Activated CD4-positive, alpha-beta memory T cell treated with anti-CD3 and anti-CD28 coated beads, Interleukin-2, amount 10 ng/mL, durations not matched to agents 7 days and 5 days (primary cell): ENCODE measurements at regions not wholly inside any gene's neighbourhood (a gene's known extent, or its start where the extent isn't known, plus 50 kb on each side); places are given as distances from the start of the nearest gene placed in this dataset.

Source experiments
- CTCF ChIA-PET: fragments of 350-600 bp; sonication (Branson Sonifier 250); formaldehyde crosslinking; loops from one replicate; lab custom pipeline; 2021; ENCODE audit warnings: antibody characterized with exemption, inconsistent platforms; lab: Charles Lee
- POLR2A ChIA-PET: fragments of 350-600 bp; sonication (Branson Sonifier 250); formaldehyde crosslinking; loops from one replicate; lab custom pipeline; 2021; ENCODE audit warnings: antibody characterized with exemption; lab: Charles Lee
- DNase-seq: peaks from one replicate; pipeline ENCODE4 v3.0.0-alpha.2; 2020
- H3K27ac Mint-ChIP-seq: one replicate; pipeline ENCODE4 v1.8.0; 2021; ENCODE audit warnings: mild to moderate bottlenecking, mixed read lengths
- H3K27me3 Mint-ChIP-seq: one replicate; pipeline ENCODE4 v1.8.0; 2021; ENCODE audit warnings: mixed read lengths
- H3K36me3 Mint-ChIP-seq: one replicate; pipeline ENCODE4 v1.8.0; 2021; ENCODE audit warnings: low read depth, mixed read lengths
- H3K4me1 Mint-ChIP-seq: one replicate; pipeline ENCODE4 v1.8.0; 2021; ENCODE audit warnings: mixed read lengths
- H3K4me3 Mint-ChIP-seq: one replicate; pipeline ENCODE4 v1.8.0; 2021; ENCODE audit warnings: mild to moderate bottlenecking, mixed read lengths
- H3K9me3 Mint-ChIP-seq: one replicate; pipeline ENCODE4 v1.8.0; 2021; ENCODE audit warnings: mixed read lengths

GRCh38 chr20:51116765-51117686, 94.1 kb upstream of the KCNG1 start:
- no peak overlapping the region for H3K27ac Mint-ChIP-seq
- ChIA-PET CTCF (no interaction called here), POLR2A (no interaction called here)
- no peak overlapping the region for H3K4me3 Mint-ChIP-seq
- no peaks in the 10 kb centered on the region for H3K9me3 Mint-ChIP-seq
- no peaks in the 10 kb centered on the region for H3K36me3 Mint-ChIP-seq
- peaks cover 19% of the 10 kb centered on the region for H3K27me3 Mint-ChIP-seq
- H3K4me1 Mint-ChIP-seq = peaks cover 2% of the 10 kb centered on the region
- no peak for DNase-seq

- Mint-ChIP-seq H3K4me1 (no peaks in the 10 kb centered on the region), H3K36me3 (no peaks in the 10 kb centered on the region), H3K27ac (no peak overlapping the region), H3K27me3 (peaks cover 19% of the 10 kb centered on the region), H3K9me3 (no peaks in the 10 kb centered on the region), H3K4me3 (no peak overlapping the region)
- ChIA-PET POLR2A (no interaction called here), CTCF (no interaction called here)
- DNase-seq = no peak
These were observed 88.4 kb upstream of the KCNG1 start for GRCh38 chr20:51111290-51111689.

- Mint-ChIP-seq H3K27me3 (peaks cover 19% of the 10 kb centered on the region), H3K27ac (no peak overlapping the region), H3K9me3 (no peaks in the 10 kb centered on the region), H3K36me3 (no peaks in the 10 kb centered on the region), H3K4me3 (no peak overlapping the region), H3K4me1 (no peaks in the 10 kb centered on the region)
- ChIA-PET CTCF (no interaction called here), POLR2A (no interaction called here)
- DNase-seq = no peak
These were observed 85.9 kb upstream of the KCNG1 start for GRCh38 chr20:51108638-51109363.

- POLR2A ChIA-PET = no interaction called here
- no peaks in the 10 kb centered on the region for H3K9me3 Mint-ChIP-seq
- H3K36me3 Mint-ChIP-seq = no peaks in the 10 kb centered on the region
- H3K4me3 Mint-ChIP-seq = no peak overlapping the region
- CTCF ChIA-PET = no interaction called here
- DNase-seq = no peak
- H3K4me1 Mint-ChIP-seq = no peaks in the 10 kb centered on the region
- peaks cover 19% of the 10 kb centered on the region for H3K27me3 Mint-ChIP-seq
- H3K27ac Mint-ChIP-seq = no peak overlapping the region
These were observed 83.1 kb upstream of the KCNG1 start for GRCh38 chr20:51106011-51106410.

- Mint-ChIP-seq H3K27ac (no peak overlapping the region), H3K4me1 (no peaks in the 10 kb centered on the region), H3K9me3 (no peaks in the 10 kb centered on the region), H3K36me3 (no peaks in the 10 kb centered on the region), H3K4me3 (no peak overlapping the region), H3K27me3 (peaks cover 16% of the 10 kb centered on the region)
- ChIA-PET CTCF (no interaction called here), POLR2A (no interaction called here)
- no peak for DNase-seq
These were observed 82.3 kb upstream of the KCNG1 start for GRCh38 chr20:51104960-51105920.

- Mint-ChIP-seq H3K27ac (no peak overlapping the region), H3K27me3 (peaks cover 27% of the 10 kb centered on the region), H3K36me3 (no peaks in the 10 kb centered on the region), H3K4me3 (no peak overlapping the region), H3K4me1 (no peaks in the 10 kb centered on the region), H3K9me3 (no peaks in the 10 kb centered on the region)
- POLR2A ChIA-PET = no interaction called here
- CTCF ChIA-PET = no interaction called here
- DNase-seq = no peak
These were observed 77.7 kb upstream of the KCNG1 start for GRCh38 chr20:51100617-51101016.

- ChIA-PET CTCF (no interaction called here), POLR2A (no interaction called here)
- no peak for DNase-seq
- no peak overlapping the region for H3K27ac Mint-ChIP-seq
- peaks cover 36% of the 10 kb centered on the region for H3K27me3 Mint-ChIP-seq
- no peaks in the 10 kb centered on the region for H3K9me3 Mint-ChIP-seq
- H3K36me3 Mint-ChIP-seq = no peaks in the 10 kb centered on the region
- no peaks in the 10 kb centered on the region for H3K4me1 Mint-ChIP-seq
- no peak overlapping the region for H3K4me3 Mint-ChIP-seq
These were observed 75.4 kb upstream of the KCNG1 start for GRCh38 chr20:51098284-51098810.

- peaks cover under 1% of the 10 kb centered on the region for H3K4me1 Mint-ChIP-seq
- no peaks in the 10 kb centered on the region for H3K9me3 Mint-ChIP-seq
- H3K27me3 Mint-ChIP-seq = peaks cover 43% of the 10 kb centered on the region
- H3K27ac Mint-ChIP-seq = no peak overlapping the region
- no peak for DNase-seq
- no peaks in the 10 kb centered on the region for H3K36me3 Mint-ChIP-seq
- ChIA-PET POLR2A (no interaction called here), CTCF (interaction anchor here (0.6 kb wide), 1 partner anchor 530 kb away, joined by 3 read pairs; no protein-coding TSS in a partner anchor)
- no peak overlapping the region for H3K4me3 Mint-ChIP-seq
These were observed 74.6 kb upstream of the KCNG1 start for GRCh38 chr20:51097351-51098120.

- Mint-ChIP-seq H3K4me3 (no peak overlapping the region), H3K27me3 (peaks cover 48% of the 10 kb centered on the region), H3K27ac (no peak overlapping the region), H3K36me3 (no peaks in the 10 kb centered on the region), H3K4me1 (peaks cover 3% of the 10 kb centered on the region), H3K9me3 (no peaks in the 10 kb centered on the region)
- CTCF ChIA-PET = no interaction called here
- DNase-seq = no peak
- POLR2A ChIA-PET = no interaction called here
These were observed 73.8 kb upstream of the KCNG1 start for GRCh38 chr20:51096582-51097267.

- no peaks in the 10 kb centered on the region for H3K36me3 Mint-ChIP-seq
- DNase-seq = no peak
- H3K9me3 Mint-ChIP-seq = no peaks in the 10 kb centered on the region
- no peak overlapping the region for H3K4me3 Mint-ChIP-seq
- H3K4me1 Mint-ChIP-seq = peaks cover 3% of the 10 kb centered on the region
- H3K27ac Mint-ChIP-seq = no peak overlapping the region
- POLR2A ChIA-PET = no interaction called here
- peaks cover 54% of the 10 kb centered on the region for H3K27me3 Mint-ChIP-seq
- CTCF ChIA-PET = no interaction called here
These were observed 73.0 kb upstream of the KCNG1 start for GRCh38 chr20:51095633-51096521.

- CTCF ChIA-PET = no interaction called here
- Mint-ChIP-seq H3K27ac (no peak overlapping the region), H3K4me3 (no peak overlapping the region), H3K9me3 (no peaks in the 10 kb centered on the region), H3K4me1 (peaks cover 3% of the 10 kb centered on the region), H3K36me3 (no peaks in the 10 kb centered on the region), H3K27me3 (peaks cover 52% of the 10 kb centered on the region)
- POLR2A ChIA-PET = no interaction called here
- no peak for DNase-seq
These were observed 71.3 kb upstream of the KCNG1 start for GRCh38 chr20:51094221-51094620.
